ENCODE measurements at regions not wholly inside any gene's neighbourhood (a gene's known extent, or its start where the extent isn't known, plus 50 kb on each side); places are given as distances from the start of the nearest gene placed in this dataset.

- CTCF ChIA-PET: interaction anchor here (1.0 to 5.1 kb wide), 3 partner anchors 10 to 115 kb away, joined by 3 to 25 read pairs (median 4); no protein-coding TSS in a partner anchor
- H3K27me3 ChIP-seq (replicated peaks in 1 of 2; ENCODE audit: control insufficient read depth in 2 of 2, insufficient read depth in 2 of 2, low read length in 1 of 2): no peaks in the 10 kb centered on the region
Observed at GRCh38 chrX:78593701-78594100, 65.4 kb downstream of the RTL3 start.

GRCh38 chrX:78592030-78592429, 67.1 kb downstream of the RTL3 start:
- intact Hi-C loops (cut with micrococcal nuclease; ENCODE audit: unreplicated experiment): no loop called here
- Histone ChIP-seq H3K4me3 (no peak overlapping the region), H3K36me3 (ENCODE audit: control insufficient read depth in 2 of 2, insufficient read depth in 2 of 2, low read length in 1 of 2) (no peaks in the 10 kb centered on the region), H4K20me1 (ENCODE audit: control insufficient read depth, insufficient read depth) (no peaks in the 10 kb centered on the region), H3K4me1 (ENCODE audit: control insufficient read depth, insufficient read depth, low read length) (no peaks in the 10 kb centered on the region), H3K9ac (ENCODE audit: control insufficient read depth, insufficient read depth, low read length) (no peak overlapping the region), H3K4me2 (ENCODE audit: control insufficient read depth, insufficient read depth) (no peak overlapping the region), H3K27me3 (replicated peaks in 1 of 2; ENCODE audit: control insufficient read depth in 2 of 2, insufficient read depth in 2 of 2, low read length in 1 of 2) (no peaks in the 10 kb centered on the region), H3K9me3 (replicated peaks; ENCODE audit: control insufficient read depth, insufficient read depth, low read length) (no peaks in the 10 kb centered on the region; the same call in 1 of the 3 replicates), H3K27ac (ENCODE audit: control insufficient read depth, insufficient read depth) (no peak overlapping the region), H2AFZ (ENCODE audit: control insufficient read depth, low read depth, low read length) (no peak overlapping the region), H3K79me2 (ENCODE audit: control insufficient read depth, insufficient read depth, low read length) (no peaks in the 10 kb centered on the region)
- TF ChIP-seq RELA (IDR thresholded peaks at IDR 0.05; ENCODE audit: borderline replicate concordance, partially characterized antibody): no peak
- ATAC-seq: no peak
- ChIA-PET CTCF (no interaction called here), RAD21 (ENCODE audit: unreplicated experiment) (no interaction called here), POLR2A (no interaction called here), SMC1A (ENCODE audit: uncharacterized antibody, unreplicated experiment) (interaction anchor here (1.0 kb wide), 1 partner anchor 117 kb away, joined by 3 read pairs; no protein-coding TSS in a partner anchor)
- DNase-seq (ENCODE audit: low read depth, low spot score): no peak
- in situ Hi-C loops (cut with MboI): no loop called here
- FAIRE-seq: no peak
- no TSS peak for BruUV-seq (replicated peaks)
- WGBS (ENCODE audit: insufficient coverage, insufficient replicate concordance, low lambda C conversion rate, missing lambda C conversion rate): 63% methylated on average over 2 of the region's 2 CpGs

More at GRCh38 chrX:78593701-78594100, 65.4 kb downstream of the RTL3 start:
- H3K9ac ChIP-seq (ENCODE audit: control insufficient read depth, insufficient read depth, low read length): no peak overlapping the region
- no peak overlapping the region for H3K4me2 ChIP-seq (ENCODE audit: control insufficient read depth, insufficient read depth)
- no peaks in the 10 kb centered on the region for H3K4me1 ChIP-seq (ENCODE audit: control insufficient read depth, insufficient read depth, low read length)
- ChIA-PET RAD21 (ENCODE audit: unreplicated experiment) (interaction anchor here (1.3 kb wide), 1 partner anchor 488 kb away, joined by 6 read pairs; no protein-coding TSS in a partner anchor), SMC1A (ENCODE audit: uncharacterized antibody, unreplicated experiment) (interaction anchor here (1.0 to 5.5 kb wide), 2 partner anchors 114 to 487 kb away, joined by 3 to 41 read pairs; no protein-coding TSS in a partner anchor), POLR2A (no interaction called here)
- H4K20me1 ChIP-seq (ENCODE audit: control insufficient read depth, insufficient read depth): no peaks in the 10 kb centered on the region
- DNase-seq (ENCODE audit: low read depth, low spot score): no peak
- no peaks in the 10 kb centered on the region for H3K36me3 ChIP-seq (ENCODE audit: control insufficient read depth in 2 of 2, insufficient read depth in 2 of 2, low read length in 1 of 2)
- WGBS (ENCODE audit: insufficient coverage, insufficient replicate concordance, low lambda C conversion rate, missing lambda C conversion rate): 29% methylated on average over 1 of the region's 1 CpG
- no peak overlapping the region for H3K4me3 ChIP-seq
- ATAC-seq: no peak
- H3K79me2 ChIP-seq (ENCODE audit: control insufficient read depth, insufficient read depth, low read length): no peaks in the 10 kb centered on the region
- FAIRE-seq: no peak
- TF ChIP-seq ZSCAN29 (IDR thresholded peaks at IDR 0.05) (no peak), MTA3 (IDR thresholded peaks at IDR 0.05; ENCODE audit: borderline replicate concordance, low read length) (no peak), MAX (IDR thresholded peaks at IDR 0.05; ENCODE audit: low read depth, low read length) (no peak), NBN (IDR thresholded peaks at IDR 0.05) (no peak), ESRRA (IDR thresholded peaks at IDR 0.05; ENCODE audit: low read length) (no peak), CHD1 (IDR thresholded peaks at IDR 0.05; ENCODE audit: low read depth, low read length) (no peak), WRNIP1 (IDR thresholded peaks at IDR 0.05; ENCODE audit: borderline replicate concordance, low read depth, low read length) (no peak), KLF5 (IDR thresholded peaks at IDR 0.05; ENCODE audit: partially characterized antibody) (no peak), TCF3 (IDR thresholded peaks at IDR 0.05; ENCODE audit: borderline replicate concordance, insufficient read depth, low read depth, low read length) (no peak), PML (IDR thresholded peaks at IDR 0.05; ENCODE audit: low read length) (no peak), BHLHE40 (IDR thresholded peaks at IDR 0.05; ENCODE audit: borderline replicate concordance in 1 of 2, low read depth in 2 of 2, low read length in 1 of 2) (no peak), NFXL1 (IDR thresholded peaks at IDR 0.05; ENCODE audit: borderline replicate concordance) (no peak)
- no peak overlapping the region for H3K27ac ChIP-seq (ENCODE audit: control insufficient read depth, insufficient read depth)
- in situ Hi-C loops (cut with MboI): no loop called here
- no TSS peak for BruUV-seq (replicated peaks)
- H2AFZ ChIP-seq (ENCODE audit: control insufficient read depth, low read depth, low read length): no peak overlapping the region
- no peaks in the 10 kb centered on the region; the same call in 1 of the 3 replicates for H3K9me3 ChIP-seq (replicated peaks; ENCODE audit: control insufficient read depth, insufficient read depth, low read length)
- intact Hi-C loops (cut with micrococcal nuclease; ENCODE audit: unreplicated experiment): no loop called here
